ENCODE measurements at regions not wholly inside any gene's neighbourhood (a gene's known extent, or its start where the extent isn't known, plus 50 kb on each side); places are given as distances from the start of the nearest gene placed in this dataset.

DNA sequence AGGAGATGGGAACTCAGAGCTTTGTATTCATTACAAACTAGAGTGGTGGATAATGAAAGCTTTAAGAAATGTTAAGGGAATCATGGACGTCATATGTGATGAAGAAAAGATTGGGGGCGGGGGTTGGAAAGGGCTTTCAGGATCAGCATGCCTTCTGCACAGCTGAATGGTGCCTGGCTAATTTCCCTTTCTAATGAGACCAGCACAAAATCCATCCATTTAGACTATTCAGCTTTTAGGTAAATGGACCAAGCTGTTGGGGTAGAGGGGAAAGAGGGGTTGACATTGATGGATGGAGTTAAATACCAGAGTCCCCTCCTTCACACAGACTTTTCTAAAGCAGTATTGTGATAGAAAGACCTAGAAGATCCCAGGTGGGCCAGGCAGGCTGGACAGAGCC lies 737.9 kb upstream of the WWC1 start:
- TF ChIP-seq, protein P1, sequence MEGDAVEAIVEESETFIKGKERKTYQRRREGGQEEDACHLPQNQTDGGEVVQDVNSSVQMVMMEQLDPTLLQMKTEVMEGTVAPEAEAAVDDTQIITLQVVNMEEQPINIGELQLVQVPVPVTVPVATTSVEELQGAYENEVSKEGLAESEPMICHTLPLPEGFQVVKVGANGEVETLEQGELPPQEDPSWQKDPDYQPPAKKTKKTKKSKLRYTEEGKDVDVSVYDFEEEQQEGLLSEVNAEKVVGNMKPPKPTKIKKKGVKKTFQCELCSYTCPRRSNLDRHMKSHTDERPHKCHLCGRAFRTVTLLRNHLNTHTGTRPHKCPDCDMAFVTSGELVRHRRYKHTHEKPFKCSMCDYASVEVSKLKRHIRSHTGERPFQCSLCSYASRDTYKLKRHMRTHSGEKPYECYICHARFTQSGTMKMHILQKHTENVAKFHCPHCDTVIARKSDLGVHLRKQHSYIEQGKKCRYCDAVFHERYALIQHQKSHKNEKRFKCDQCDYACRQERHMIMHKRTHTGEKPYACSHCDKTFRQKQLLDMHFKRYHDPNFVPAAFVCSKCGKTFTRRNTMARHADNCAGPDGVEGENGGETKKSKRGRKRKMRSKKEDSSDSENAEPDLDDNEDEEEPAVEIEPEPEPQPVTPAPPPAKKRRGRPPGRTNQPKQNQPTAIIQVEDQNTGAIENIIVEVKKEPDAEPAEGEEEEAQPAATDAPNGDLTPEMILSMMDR (IDR thresholded peaks at IDR 0.05): no peak
- ATAC-seq: no peak
- no peaks in the 10 kb centered on the region for H3K27me3 Mint-ChIP-seq
- intact Hi-C loops (cut with micrococcal nuclease): no loop called here
- ChIA-PET POLR2A (no interaction called here), CTCF (no interaction called here)
- no peak for DNase-seq
- H3K9me3 Mint-ChIP-seq: no peaks in the 10 kb centered on the region
- H3K27ac Mint-ChIP-seq: no peak overlapping the region
- no peaks in the 10 kb centered on the region for H3K36me3 Mint-ChIP-seq (ENCODE audit: low read depth)
- no peak overlapping the region for H3K4me3 Mint-ChIP-seq
- H3K4me1 Mint-ChIP-seq (ENCODE audit: low read depth): no peaks in the 10 kb centered on the region

DNA sequence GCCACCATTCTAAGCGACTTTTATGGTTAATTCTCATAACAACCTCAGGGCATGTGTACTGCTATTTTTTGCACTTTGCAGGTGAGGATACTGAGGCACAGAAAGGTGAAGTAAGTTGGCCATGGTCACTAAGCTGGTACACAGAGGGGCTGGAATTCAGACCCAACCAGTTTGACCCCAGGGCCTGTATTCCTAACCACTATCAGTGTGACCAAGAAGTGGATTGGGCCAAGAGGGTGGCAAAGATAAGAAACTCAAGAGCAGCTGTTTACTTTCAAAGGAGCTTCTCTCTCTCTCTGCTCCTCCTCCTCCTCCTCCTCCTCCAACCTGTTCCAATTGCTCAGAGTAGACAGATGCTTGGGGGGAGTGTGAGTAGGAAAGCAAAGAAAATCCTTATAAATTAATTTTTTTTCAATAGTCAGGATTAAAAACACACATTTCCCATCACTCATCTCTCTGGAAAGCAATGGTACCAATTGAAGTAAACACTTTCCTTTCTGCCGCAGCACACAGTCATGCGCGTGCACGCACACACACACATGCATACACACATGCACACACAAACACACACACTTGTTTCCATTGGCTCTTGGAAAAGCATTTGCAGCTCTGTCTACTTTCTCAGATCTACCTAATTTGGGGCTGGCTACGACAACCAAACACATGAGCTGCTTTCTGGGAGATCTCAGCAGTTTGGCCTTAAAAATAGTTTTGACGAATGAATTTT lies 736.7 kb upstream of the WWC1 start:
- TF ChIP-seq, protein P1 (IDR thresholded peaks at IDR 0.05): no peak
- ATAC-seq: no peak
- Mint-ChIP-seq H3K9me3 (no peaks in the 10 kb centered on the region), H3K4me3 (no peak overlapping the region), H3K27me3 (no peaks in the 10 kb centered on the region), H3K27ac (no peak overlapping the region), H3K36me3 (ENCODE audit: low read depth) (no peaks in the 10 kb centered on the region), H3K4me1 (ENCODE audit: low read depth) (no peaks in the 10 kb centered on the region)
- CTCF ChIA-PET: no interaction called here
- POLR2A ChIA-PET: no interaction called here
- intact Hi-C loops (cut with micrococcal nuclease): no loop called here
- DNase-seq: no peak

GRCh38 chr5:167555565-167556166 lies 735.8 kb upstream of the WWC1 start:
- no peaks in the 10 kb centered on the region for H3K4me1 Mint-ChIP-seq (ENCODE audit: low read depth)
- H3K36me3 Mint-ChIP-seq (ENCODE audit: low read depth): no peaks in the 10 kb centered on the region
- CTCF ChIA-PET: no interaction called here
- DNase-seq (no peak), ATAC-seq (no peak)
- intact Hi-C loops (cut with micrococcal nuclease): no loop called here
- TF ChIP-seq, protein P1 (IDR thresholded peaks at IDR 0.05): no peak
- H3K9me3 Mint-ChIP-seq: no peaks in the 10 kb centered on the region
- no peak overlapping the region for H3K27ac Mint-ChIP-seq
- H3K4me3 Mint-ChIP-seq: no peak overlapping the region
- H3K27me3 Mint-ChIP-seq: no peaks in the 10 kb centered on the region
- POLR2A ChIA-PET: no interaction called here

DNA sequence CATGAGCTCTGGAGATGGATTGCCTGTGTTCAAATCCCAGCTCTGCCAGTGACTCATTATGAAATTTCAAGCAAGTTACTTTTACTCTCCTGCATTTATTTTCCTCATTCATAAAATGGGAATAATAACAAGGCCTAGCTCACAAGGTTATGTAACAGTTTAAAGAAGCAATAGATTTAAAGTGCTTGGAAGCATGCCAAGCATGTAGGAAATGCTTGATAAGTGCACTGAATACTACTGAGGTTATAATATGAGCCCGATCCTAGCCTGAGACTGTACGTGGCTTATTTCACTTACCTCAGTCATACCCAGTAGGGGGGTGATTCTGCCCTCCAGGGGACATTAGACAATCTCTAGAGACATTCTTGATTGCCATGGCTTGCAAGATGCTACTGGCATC lies 734.1 kb upstream of the WWC1 start:
- no peak overlapping the region for H3K27ac Mint-ChIP-seq
- intact Hi-C loops (cut with micrococcal nuclease): no loop called here
- ATAC-seq (no peak), DNase-seq (no peak)
- no peaks in the 10 kb centered on the region for H3K27me3 Mint-ChIP-seq
- ChIA-PET CTCF (interaction anchor here (0.6 kb wide), 1 partner anchor 1850 kb away, joined by 3 read pairs; no protein-coding TSS in a partner anchor), POLR2A (no interaction called here)
- TF ChIP-seq, protein P1 (IDR thresholded peaks at IDR 0.05): no peak
- no peak overlapping the region for H3K4me3 Mint-ChIP-seq
- H3K9me3 Mint-ChIP-seq: no peaks in the 10 kb centered on the region
- H3K4me1 Mint-ChIP-seq (ENCODE audit: low read depth): no peaks in the 10 kb centered on the region
- H3K36me3 Mint-ChIP-seq (ENCODE audit: low read depth): no peaks in the 10 kb centered on the region

- H3K4me1 Mint-ChIP-seq (ENCODE audit: low read depth): no peaks in the 10 kb centered on the region
- H3K9me3 Mint-ChIP-seq: no peaks in the 10 kb centered on the region
- no peaks in the 10 kb centered on the region for H3K27me3 Mint-ChIP-seq
- no peaks in the 10 kb centered on the region for H3K36me3 Mint-ChIP-seq (ENCODE audit: low read depth)
- TF ChIP-seq, protein P1 (IDR thresholded peaks at IDR 0.05): no peak
- no peak overlapping the region for H3K4me3 Mint-ChIP-seq
- intact Hi-C loops (cut with micrococcal nuclease): no loop called here
- ChIA-PET POLR2A (no interaction called here), CTCF (no interaction called here)
- DNase-seq (no peak), ATAC-seq (no peak)
- H3K27ac Mint-ChIP-seq: no peak overlapping the region
Observed at GRCh38 chr5:167561796-167562195, 729.6 kb upstream of the WWC1 start.

All from activated CD8-positive, alpha-beta T cell treated with anti-CD3 and anti-CD28 coated beads for 36 hours (primary cell).